Trophoblast cell (in vitro differentiated cells and primary cell): ENCODE measurements at regions not wholly inside any gene's neighbourhood (a gene's known extent, or its start where the extent isn't known, plus 50 kb on each side); places are given as distances from the start of the nearest gene placed in this dataset.
"Not testable (repeated sequence)": the region's sequence is repeated elsewhere in the genome, so short reads cannot be mapped to it uniquely, and the experiment has no call there.

ENCODE experiments used
- DNase-seq, 2 donors: peaks; one replicate each; pipeline ENCODE4 v3.0.0-alpha.2; 2016
- H2AFZ ChIP-seq: 2 replicates; pipeline ENCODE4 v1.6.1; 2013; ENCODE audit warnings: low read length, moderate library complexity, mild to moderate bottlenecking; ENCODE audit not compliant: insufficient read depth, poor library complexity
- H2AK5ac ChIP-seq: 2 replicates; pipeline ENCODE4 v1.6.1; 2013; ENCODE audit warnings: mild to moderate bottlenecking, low read length
- H2BK120ac ChIP-seq: 2 replicates; pipeline ENCODE4 v1.6.1; 2013; ENCODE audit warnings: low read length, mild to moderate bottlenecking, moderate library complexity; ENCODE audit not compliant: insufficient read depth, poor library complexity
- H2BK12ac ChIP-seq: 2 replicates; pipeline ENCODE4 v1.6.1; 2013; ENCODE audit warnings: mild to moderate bottlenecking, low read length, moderate library complexity
- H2BK5ac ChIP-seq: 2 replicates; pipeline ENCODE4 v1.6.1; 2013; ENCODE audit warnings: low read length, low read depth, moderate library complexity, mild to moderate bottlenecking; ENCODE audit not compliant: poor library complexity
- H3K14ac ChIP-seq: 2 replicates; pipeline ENCODE4 v1.6.1; 2013; ENCODE audit warnings: mild to moderate bottlenecking, low read length
- H3K18ac ChIP-seq: 2 replicates; pipeline ENCODE4 v1.6.1; 2013; ENCODE audit warnings: mild to moderate bottlenecking, low read length
- H3K23ac ChIP-seq: 2 replicates; pipeline ENCODE4 v1.6.1; 2013; ENCODE audit warnings: low read length
- H3K27ac ChIP-seq: 2 replicates; pipeline ENCODE4 v1.5.1; 2013; ENCODE audit warnings: low read depth, mild to moderate bottlenecking, inconsistent platforms, low read length, moderate library complexity
- H3K27me3 ChIP-seq: 2 replicates; pipeline ENCODE4 v1.6.1; 2013; ENCODE audit warnings: inconsistent platforms, mild to moderate bottlenecking, low read length, moderate library complexity; ENCODE audit not compliant: insufficient read depth
- H3K36me3 ChIP-seq, 2 experiments: 1 replicate in 1 of 2; 2 replicates in 1 of 2; pipeline ENCODE4 v1.6.1; 2013; ENCODE audit warnings: low read length in 2 of 2, mild to moderate bottlenecking in 2 of 2, moderate library complexity in 1 of 2; ENCODE audit not compliant: insufficient read depth in 2 of 2, control insufficient read depth in 1 of 2
- H3K4ac ChIP-seq: 2 replicates; pipeline ENCODE4 v1.6.1; 2013; ENCODE audit warnings: low read depth, mild to moderate bottlenecking, low read length, moderate library complexity
- H3K4me1 ChIP-seq, 2 experiments: 1 replicate in 1 of 2; 2 replicates in 1 of 2; pipeline ENCODE4 v1.6.1; 2013; ENCODE audit warnings: low read length in 2 of 2, mild to moderate bottlenecking in 2 of 2, moderate library complexity in 1 of 2; ENCODE audit not compliant: insufficient read depth in 2 of 2, control insufficient read depth in 1 of 2
- H3K4me2 ChIP-seq: 2 replicates; pipeline ENCODE4 v1.6.1; 2013; ENCODE audit warnings: inconsistent platforms, mild to moderate bottlenecking, low read length, moderate library complexity
- H3K4me3 ChIP-seq: 2 replicates; pipeline ENCODE4 v1.5.1; 2013; ENCODE audit warnings: mild to moderate bottlenecking, low read depth, low read length, inconsistent platforms
- H3K79me1 ChIP-seq: one replicate; pipeline ENCODE4 v1.6.1; 2013; ENCODE audit warnings: low read length
- H3K79me2 ChIP-seq: 2 replicates; pipeline ENCODE4 v1.6.1; 2013; ENCODE audit warnings: low read length, mild to moderate bottlenecking; ENCODE audit not compliant: control insufficient read depth, insufficient read depth, poor library complexity
- H3K9ac ChIP-seq: 2 replicates; pipeline ENCODE4 v1.6.1; 2013; ENCODE audit warnings: mild to moderate bottlenecking, low read length
- H3K9me3 ChIP-seq: 2 replicates; pipeline ENCODE4 v1.6.1; 2013; ENCODE audit warnings: low read depth, mild to moderate bottlenecking, control low read depth, inconsistent platforms, low read length; ENCODE audit not compliant: insufficient read depth
- H4K12ac ChIP-seq: 2 replicates; pipeline ENCODE4 v1.6.1; 2013; ENCODE audit warnings: low read depth, mild to moderate bottlenecking, low read length, moderate library complexity
- H4K8ac ChIP-seq: 2 replicates; pipeline ENCODE4 v1.6.1; 2013; ENCODE audit warnings: low read depth, mild to moderate bottlenecking, low read length, moderate library complexity
- H4K91ac ChIP-seq: one replicate; pipeline ENCODE4 v1.6.1; 2013; ENCODE audit warnings: low read depth, mild to moderate bottlenecking, low read length, moderate library complexity
- WGBS: extraction: QIAGEN DNeasy Blood & Tissue Kit; methylation state at CpG from one replicate; pipeline ENCODE4 v1.1.7; 2013; ENCODE audit warnings: missing lambda C conversion rate; ENCODE audit not compliant: insufficient read length, insufficient coverage; ENCODE audit errors: extremely low coverage; 5-methylcytosine and 5-hydroxymethylcytosine counted together

- H3K4me3 ChIP-seq, result no peak overlapping the region
- H3K4ac ChIP-seq, result no peak overlapping the region
- peak overlapping the region; percentile 21 for H2AK5ac ChIP-seq
- no peak overlapping the region for H3K9ac ChIP-seq
- H4K12ac ChIP-seq, result no peak overlapping the region
- no peak overlapping the region for H3K23ac ChIP-seq
- no peak overlapping the region for H3K18ac ChIP-seq
- peak overlapping the region; percentile 4 for H4K91ac ChIP-seq
- H3K79me2 ChIP-seq, result no peaks in the 10 kb centered on the region
- H3K14ac ChIP-seq, result peak overlapping the region; percentile 13
- no CpG with 5 or more reads among the region's 19 CpGs for WGBS
- no peak overlapping the region for H2BK12ac ChIP-seq
- H3K27ac ChIP-seq, result no peak overlapping the region
- H2BK5ac ChIP-seq, result no peak overlapping the region
- H2BK120ac ChIP-seq, result no peak overlapping the region
- H3K27me3 ChIP-seq, result no peaks in the 10 kb centered on the region
- DNase-seq, result peak; percentile 31 to 36
- no peaks in the 10 kb centered on the region for H3K9me3 ChIP-seq
- no peak overlapping the region for H3K4me2 ChIP-seq
- H3K4me1 ChIP-seq, result peaks cover 9 to 11% of the 10 kb centered on the region in 2 experiments
- no peak overlapping the region for H2AFZ ChIP-seq
- peak overlapping the region; percentile 17 for H4K8ac ChIP-seq
- no peaks in the 10 kb centered on the region for H3K36me3 ChIP-seq
- H3K79me1 ChIP-seq, result peaks cover 9% of the 10 kb centered on the region
Measured at GRCh38 chr6:167219967-167220512, 62.3 kb upstream of the GPR31 start.

GRCh38 chr6:167221400-167222201 lies 63.8 kb upstream of the GPR31 start:
- Histone ChIP-seq H3K4me2 (no peak overlapping the region), H2AFZ (no peak overlapping the region), H3K27me3 (no peaks in the 10 kb centered on the region), H2BK12ac (peak overlapping the region; percentile 37), H2AK5ac (no peak overlapping the region), H3K27ac (no peak overlapping the region), H4K8ac (no peak overlapping the region), H3K23ac (no peak overlapping the region), H4K91ac (peak overlapping the region; percentile 53), H3K14ac (peak overlapping the region; percentile 16), H3K79me1 (peaks cover 12% of the 10 kb centered on the region), H3K4ac (no peak overlapping the region), H3K4me3 (no peak overlapping the region), H3K36me3 (no peaks in the 10 kb centered on the region), H3K9ac (no peak overlapping the region), H3K4me1 (peaks cover 11 to 15% of the 10 kb centered on the region in 2 experiments), H2BK5ac (no peak overlapping the region), H3K79me2 (no peaks in the 10 kb centered on the region), H3K9me3 (no peaks in the 10 kb centered on the region), H3K18ac (no peak overlapping the region), H2BK120ac (no peak overlapping the region), H4K12ac (no peak overlapping the region)
- WGBS, result no CpG with 5 or more reads among the region's 19 CpGs
- no peak for DNase-seq

GRCh38 chr6:167225566-167226382 lies 65.3 kb upstream of the UNC93A start:
- H4K8ac ChIP-seq, H3K23ac ChIP-seq, H4K91ac ChIP-seq, H2AFZ ChIP-seq, H3K27ac ChIP-seq, H4K12ac ChIP-seq, H3K9me3 ChIP-seq, H3K4me3 ChIP-seq, H3K27me3 ChIP-seq, H3K9ac ChIP-seq, H3K79me2 ChIP-seq, H3K14ac ChIP-seq, H3K18ac ChIP-seq, H2AK5ac ChIP-seq, H2BK5ac ChIP-seq, H3K4me2 ChIP-seq, H3K4ac ChIP-seq, H3K36me3 ChIP-seq: not testable (repeated sequence)
- Histone ChIP-seq H2BK12ac (peak overlapping the region; percentile 36), H3K4me1 (peaks cover 17 to 19% of the 10 kb centered on the region in 2 experiments), H3K79me1 (peaks cover 11% of the 10 kb centered on the region), H2BK120ac (peak overlapping the region; percentile 17)
- no CpG with 5 or more reads among the region's 13 CpGs for WGBS
- peak in 1 of 2 donors; percentile 37 for DNase-seq

- Histone ChIP-seq H2BK12ac (no peak overlapping the region), H3K18ac (no peak overlapping the region), H4K12ac (no peak overlapping the region), H3K23ac (no peak overlapping the region), H4K91ac (no peak overlapping the region), H3K4me2 (no peak overlapping the region), H2AK5ac (no peak overlapping the region), H2BK120ac (no peak overlapping the region), H3K9me3 (peaks cover 2% of the 10 kb centered on the region), H3K9ac (no peak overlapping the region), H3K4me1 (peaks cover 17 to 19% of the 10 kb centered on the region in 2 experiments), H3K79me2 (no peaks in the 10 kb centered on the region), H3K14ac (no peak overlapping the region), H3K4me3 (no peak overlapping the region), H3K27me3 (no peaks in the 10 kb centered on the region), H3K79me1 (peaks cover 11% of the 10 kb centered on the region), H2BK5ac (no peak overlapping the region), H3K4ac (no peak overlapping the region), H3K27ac (no peak overlapping the region), H2AFZ (no peak overlapping the region), H4K8ac (no peak overlapping the region), H3K36me3 (no peaks in the 10 kb centered on the region)
- WGBS, result no CpG with 5 or more reads among the region's 3 CpGs
- no peak for DNase-seq
Measured at GRCh38 chr6:167226383-167226685, 64.8 kb upstream of the UNC93A start.
